ENCODE measurements at regions not wholly inside any gene's neighbourhood (a gene's known extent, or its start where the extent isn't known, plus 50 kb on each side); places are given as distances from the start of the nearest gene placed in this dataset.

DNA sequence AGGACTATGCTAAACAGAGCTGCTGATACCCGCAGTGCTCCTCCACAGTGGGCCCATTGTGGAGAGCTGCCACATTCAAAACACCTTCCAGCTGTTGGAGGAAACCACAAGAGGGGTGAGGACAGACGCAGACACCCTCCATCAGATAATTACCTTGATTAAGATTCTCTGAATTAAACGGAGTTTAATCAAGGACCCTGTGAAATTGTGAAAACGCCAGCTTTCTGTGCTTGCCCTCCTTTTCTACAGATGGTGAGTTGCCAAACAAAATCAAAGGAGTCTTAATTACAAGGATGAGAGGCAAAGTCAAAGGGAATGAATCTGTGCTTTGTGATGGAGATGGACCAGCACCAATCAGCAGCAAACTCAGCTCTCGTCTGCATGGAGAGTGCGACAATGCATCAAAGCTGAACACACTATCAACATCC lies 596.1 kb downstream of the ELAVL2 start:
- TF ChIP-seq ZFX (IDR thresholded peaks at IDR 0.05; ENCODE audit: borderline replicate concordance), result no peak
- TF ChIP-seq, protein P1, sequence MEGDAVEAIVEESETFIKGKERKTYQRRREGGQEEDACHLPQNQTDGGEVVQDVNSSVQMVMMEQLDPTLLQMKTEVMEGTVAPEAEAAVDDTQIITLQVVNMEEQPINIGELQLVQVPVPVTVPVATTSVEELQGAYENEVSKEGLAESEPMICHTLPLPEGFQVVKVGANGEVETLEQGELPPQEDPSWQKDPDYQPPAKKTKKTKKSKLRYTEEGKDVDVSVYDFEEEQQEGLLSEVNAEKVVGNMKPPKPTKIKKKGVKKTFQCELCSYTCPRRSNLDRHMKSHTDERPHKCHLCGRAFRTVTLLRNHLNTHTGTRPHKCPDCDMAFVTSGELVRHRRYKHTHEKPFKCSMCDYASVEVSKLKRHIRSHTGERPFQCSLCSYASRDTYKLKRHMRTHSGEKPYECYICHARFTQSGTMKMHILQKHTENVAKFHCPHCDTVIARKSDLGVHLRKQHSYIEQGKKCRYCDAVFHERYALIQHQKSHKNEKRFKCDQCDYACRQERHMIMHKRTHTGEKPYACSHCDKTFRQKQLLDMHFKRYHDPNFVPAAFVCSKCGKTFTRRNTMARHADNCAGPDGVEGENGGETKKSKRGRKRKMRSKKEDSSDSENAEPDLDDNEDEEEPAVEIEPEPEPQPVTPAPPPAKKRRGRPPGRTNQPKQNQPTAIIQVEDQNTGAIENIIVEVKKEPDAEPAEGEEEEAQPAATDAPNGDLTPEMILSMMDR (IDR thresholded peaks at IDR 0.05), result no peak
- no peak overlapping the region for H3K27ac ChIP-seq

DNA sequence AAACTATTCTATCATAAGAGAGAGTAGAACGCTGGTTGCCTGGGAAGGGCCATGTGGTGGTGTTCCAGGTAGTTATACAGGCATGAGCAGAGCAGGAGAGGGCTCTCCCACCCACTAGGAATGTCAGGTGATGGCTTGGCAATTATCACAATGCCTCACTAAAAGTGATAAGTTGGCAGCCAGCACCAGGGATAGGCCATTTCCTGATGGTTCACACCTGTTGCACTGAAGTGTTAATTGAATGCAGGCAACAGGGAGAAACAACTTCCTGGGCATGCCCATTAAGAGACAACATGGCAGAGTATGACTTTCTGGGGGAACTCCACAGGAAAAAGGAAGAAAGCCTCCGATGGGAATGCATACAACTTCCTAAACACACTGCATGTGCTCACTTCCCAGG lies 593.2 kb downstream of the ELAVL2 start:
- TF ChIP-seq, protein P1 (IDR thresholded peaks at IDR 0.05), result no peak
- TF ChIP-seq ZFX (IDR thresholded peaks at IDR 0.05; ENCODE audit: borderline replicate concordance), result no peak
- H3K27ac ChIP-seq, result no peak overlapping the region

- TF ChIP-seq, protein P1 (IDR thresholded peaks at IDR 0.05), result no peak
- TF ChIP-seq ZFX (IDR thresholded peaks at IDR 0.05; ENCODE audit: borderline replicate concordance), result no peak
- H3K27ac ChIP-seq, result no peak overlapping the region
Measured at GRCh38 chr9:23243523-23243922, 582.5 kb downstream of the ELAVL2 start.

- H3K27ac ChIP-seq, result no peak overlapping the region
- TF ChIP-seq, protein P1 (IDR thresholded peaks at IDR 0.05), result no peak
- no peak for TF ChIP-seq ZFX (IDR thresholded peaks at IDR 0.05; ENCODE audit: borderline replicate concordance)
Measured at GRCh38 chr9:23245067-23245466, 581.0 kb downstream of the ELAVL2 start.

DNA sequence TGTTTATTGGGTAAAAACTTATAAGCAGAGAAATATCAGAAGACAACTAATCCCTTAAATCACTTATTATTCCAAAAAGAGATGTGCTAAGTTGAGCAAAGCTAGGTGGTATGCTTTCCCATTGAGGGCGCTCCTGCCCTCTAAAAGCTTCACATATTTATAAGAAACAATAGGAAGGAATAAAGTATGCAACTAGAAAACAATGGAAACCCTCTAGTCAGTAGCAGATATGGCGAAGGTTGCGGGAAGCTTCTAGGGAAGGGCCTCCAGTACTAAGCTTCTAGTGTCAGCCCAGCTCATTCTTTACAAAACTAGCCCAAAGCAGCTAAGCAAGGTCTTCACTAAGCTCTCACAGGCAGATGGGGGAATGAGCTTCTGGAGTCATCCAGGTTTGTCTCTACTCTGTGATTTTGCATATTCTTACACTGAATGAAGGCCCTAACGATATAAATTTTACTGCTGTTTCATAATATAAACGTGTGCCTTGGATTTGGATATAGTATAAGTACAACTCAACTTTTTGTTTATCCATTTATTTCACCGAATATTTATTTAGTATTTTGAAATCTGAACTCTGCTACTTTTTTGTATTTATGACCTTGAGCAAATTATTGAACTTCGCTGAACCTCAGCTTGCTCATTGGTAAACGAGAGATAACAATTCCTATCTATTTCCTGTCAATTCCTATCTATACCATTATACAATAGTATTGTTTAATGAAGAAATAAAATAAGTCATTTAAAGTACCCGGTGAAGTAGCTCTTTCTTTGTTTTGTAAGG lies 571.4 kb downstream of the ELAVL2 start:
- TF ChIP-seq, protein P1 (IDR thresholded peaks at IDR 0.05), result no peak
- TF ChIP-seq ZFX (IDR thresholded peaks at IDR 0.05; ENCODE audit: borderline replicate concordance), result no peak
- no peak overlapping the region for H3K27ac ChIP-seq

- TF ChIP-seq, protein P1 (IDR thresholded peaks at IDR 0.05), result no peak
- no peak for TF ChIP-seq ZFX (IDR thresholded peaks at IDR 0.05; ENCODE audit: borderline replicate concordance)
- H3K27ac ChIP-seq, result no peak overlapping the region
Measured at GRCh38 chr9:23255346-23255745, 570.7 kb downstream of the ELAVL2 start.

DNA sequence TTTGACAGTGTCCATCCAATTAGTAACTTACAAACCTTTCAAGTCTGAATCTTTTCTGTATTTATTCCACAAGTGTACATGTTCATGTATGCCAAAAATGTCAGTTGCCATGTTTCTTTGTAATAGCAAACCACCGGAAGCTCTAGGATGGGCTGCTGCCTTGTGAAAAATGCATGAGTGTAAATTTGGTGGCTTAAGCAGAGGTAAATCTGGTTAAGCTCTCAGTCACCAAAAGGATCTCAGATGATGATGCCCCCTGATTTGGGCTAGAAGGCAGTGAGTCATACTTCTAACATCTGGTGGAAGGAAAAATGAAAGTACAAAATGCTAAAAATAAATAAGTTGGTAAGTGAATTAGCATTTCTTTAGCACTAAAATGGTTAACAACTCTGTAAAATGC lies 567.5 kb downstream of the ELAVL2 start:
- TF ChIP-seq, protein P1 (IDR thresholded peaks at IDR 0.05), result no peak
- no peak for TF ChIP-seq ZFX (IDR thresholded peaks at IDR 0.05; ENCODE audit: borderline replicate concordance)
- no peak overlapping the region for H3K27ac ChIP-seq
